GM21447 (cell line): ENCODE measurements at regions not wholly inside any gene's neighbourhood (a gene's known extent, or its start where the extent isn't known, plus 50 kb on each side); places are given as distances from the start of the nearest gene placed in this dataset.

Source experiments
- ATAC-seq: cut with Tn5 transposase; IDR thresholded peaks from one replicate; pipeline ENCODE4 v1.9.1; 2021; ENCODE audit not compliant: unreplicated experiment

- ATAC-seq, result no peak
These were observed 264.2 kb downstream of the ZSWIM6 start for GRCh38 chr5:61596265-61596664.

GRCh38 chr5:61597684-61598083 lies 265.6 kb downstream of the ZSWIM6 start:
- no peak for ATAC-seq

- no peak for ATAC-seq
These were observed 266.1 kb downstream of the ZSWIM6 start for GRCh38 chr5:61598126-61598525.

- no peak for ATAC-seq
These were observed 267.5 kb downstream of the ZSWIM6 start for GRCh38 chr5:61599370-61600122.

GRCh38 chr5:61600123-61600444 lies 268.0 kb downstream of the ZSWIM6 start:
- ATAC-seq, result no peak

- no peak for ATAC-seq
These were observed 269.0 kb downstream of the ZSWIM6 start for GRCh38 chr5:61600945-61601511.

- ATAC-seq, result no peak
These were observed 271.3 kb downstream of the ZSWIM6 start for GRCh38 chr5:61603211-61603908.

GRCh38 chr5:61604076-61605025 lies 272.3 kb downstream of the ZSWIM6 start:
- no peak for ATAC-seq

- no peak for ATAC-seq
These were observed 278.0 kb downstream of the ZSWIM6 start for GRCh38 chr5:61609840-61610677.

- no peak for ATAC-seq
These were observed 278.6 kb downstream of the ZSWIM6 start for GRCh38 chr5:61610678-61611024.

- ATAC-seq, result no peak
These were observed 280.4 kb downstream of the ZSWIM6 start for GRCh38 chr5:61612431-61612830.

- ATAC-seq, result no peak
These were observed 281.6 kb downstream of the ZSWIM6 start for GRCh38 chr5:61613679-61614078.

- ATAC-seq, result no peak
These were observed 282.5 kb downstream of the ZSWIM6 start for GRCh38 chr5:61614606-61615005.

- no peak for ATAC-seq
These were observed 285.0 kb downstream of the ZSWIM6 start for GRCh38 chr5:61617039-61617438.

- ATAC-seq, result no peak
These were observed 286.0 kb downstream of the ZSWIM6 start for GRCh38 chr5:61617995-61618525.

GRCh38 chr5:61618577-61618976 lies 286.5 kb downstream of the ZSWIM6 start:
- no peak for ATAC-seq

- no peak for ATAC-seq
These were observed 287.2 kb downstream of the ZSWIM6 start for GRCh38 chr5:61619289-61619688.

- ATAC-seq, result no peak
These were observed 287.9 kb downstream of the ZSWIM6 start for GRCh38 chr5:61619777-61620518.

GRCh38 chr5:61620699-61621182 lies 288.7 kb downstream of the ZSWIM6 start:
- no peak for ATAC-seq
